Large intestine (tissue), 3 donors: ENCODE measurements at regions not wholly inside any gene's neighbourhood (a gene's known extent, or its start where the extent isn't known, plus 50 kb on each side); places are given as distances from the start of the nearest gene placed in this dataset.

ENCODE experiments used
- DNase-seq, 2 donors: peaks; one replicate each; pipeline versions ENCODE4 v3.0.0 to v3.0.0-alpha.2; 2013
- H3K27ac ChIP-seq: one replicate; pipeline ENCODE4 v1.5.1; 2013; ENCODE audit warnings: low read length
- H3K27me3 ChIP-seq: 2 replicates; pipeline ENCODE4 v1.6.1; 2013; ENCODE audit warnings: low read length; ENCODE audit not compliant: control insufficient read depth, insufficient read depth
- H3K36me3 ChIP-seq: 2 replicates; pipeline ENCODE4 v1.6.1; 2013; ENCODE audit warnings: low read length; ENCODE audit not compliant: control insufficient read depth, insufficient read depth
- H3K4me1 ChIP-seq: one replicate; pipeline ENCODE4 v1.6.1; 2013; ENCODE audit warnings: low read length; ENCODE audit not compliant: control insufficient read depth, insufficient read depth
- H3K4me3 ChIP-seq: one replicate; pipeline ENCODE4 v1.5.1; 2013; ENCODE audit warnings: low read length
- H3K9me3 ChIP-seq: one replicate; pipeline ENCODE4 v1.6.1; 2013; ENCODE audit warnings: mild to moderate bottlenecking, low read depth, low read length, moderate library complexity; ENCODE audit not compliant: control insufficient read depth
- WGBS: methylation state at CpG from one replicate; pipeline ENCODE4 v1.1.5; 2013; ENCODE audit warnings: low lambda C conversion rate; ENCODE audit not compliant: insufficient coverage; 5-methylcytosine and 5-hydroxymethylcytosine counted together

- peaks cover 2% of the 10 kb centered on the region for H3K27me3 ChIP-seq
- no peak overlapping the region for H3K27ac ChIP-seq
- H3K4me1 ChIP-seq = no peaks in the 10 kb centered on the region
- no peaks in the 10 kb centered on the region for H3K36me3 ChIP-seq
- no peak for DNase-seq
- no peak overlapping the region for H3K4me3 ChIP-seq
- no peaks in the 10 kb centered on the region for H3K9me3 ChIP-seq
- WGBS = no CpG with 5 or more reads among the region's 7 CpGs
Observed at GRCh38 chr11:11157185-11157584, 195.9 kb downstream of the CSNK2A3 start.

- no CpG with 5 or more reads among the region's 33 CpGs for WGBS
- DNase-seq = no peak
- H3K27me3 ChIP-seq = peaks cover 2% of the 10 kb centered on the region
Observed at GRCh38 chr11:11155962-11156815, 196.9 kb downstream of the CSNK2A3 start.

GRCh38 chr11:11152877-11153276 is 200.2 kb downstream of the CSNK2A3 start:
- Histone ChIP-seq H3K4me3 (no peak overlapping the region), H3K4me1 (no peaks in the 10 kb centered on the region), H3K27me3 (peaks cover 2% of the 10 kb centered on the region), H3K36me3 (no peaks in the 10 kb centered on the region), H3K27ac (no peak overlapping the region), H3K9me3 (no peaks in the 10 kb centered on the region)
- 100% methylated on average over 1 of the region's 4 CpGs for WGBS
- DNase-seq = no peak

More at GRCh38 chr11:11155962-11156815, 196.9 kb downstream of the CSNK2A3 start:
- H3K4me1 ChIP-seq = no peaks in the 10 kb centered on the region
- no peak overlapping the region for H3K27ac ChIP-seq
- no peaks in the 10 kb centered on the region for H3K9me3 ChIP-seq
- H3K36me3 ChIP-seq = no peaks in the 10 kb centered on the region
- no peak overlapping the region for H3K4me3 ChIP-seq

GRCh38 chr11:11149671-11150459 is 203.2 kb downstream of the CSNK2A3 start:
- no peak for DNase-seq
- WGBS = 100% methylated on average over 1 of the region's 8 CpGs
- no peak overlapping the region for H3K27ac ChIP-seq

GRCh38 chr11:11148596-11148995 is 204.5 kb downstream of the CSNK2A3 start:
- H3K27me3 ChIP-seq = no peaks in the 10 kb centered on the region
- no peak overlapping the region for H3K4me3 ChIP-seq
- H3K27ac ChIP-seq = no peak overlapping the region
- H3K9me3 ChIP-seq = no peaks in the 10 kb centered on the region
- no peaks in the 10 kb centered on the region for H3K36me3 ChIP-seq
- DNase-seq = no peak
- WGBS = no CpG with 5 or more reads among the region's 4 CpGs
- H3K4me1 ChIP-seq = no peaks in the 10 kb centered on the region

More at GRCh38 chr11:11149671-11150459, 203.2 kb downstream of the CSNK2A3 start:
- Histone ChIP-seq H3K4me3 (no peak overlapping the region), H3K4me1 (no peaks in the 10 kb centered on the region), H3K27me3 (peaks cover 2% of the 10 kb centered on the region), H3K36me3 (no peaks in the 10 kb centered on the region), H3K9me3 (no peaks in the 10 kb centered on the region)

- no peaks in the 10 kb centered on the region for H3K4me1 ChIP-seq
- no peak overlapping the region for H3K27ac ChIP-seq
- no peaks in the 10 kb centered on the region for H3K27me3 ChIP-seq
- H3K36me3 ChIP-seq = no peaks in the 10 kb centered on the region
- WGBS = no CpG with 5 or more reads among the region's 5 CpGs
- peak; percentile 23 to 61 for DNase-seq
- H3K9me3 ChIP-seq = no peaks in the 10 kb centered on the region
- H3K4me3 ChIP-seq = no peak overlapping the region
Observed at GRCh38 chr11:11148104-11148509, 204.9 kb downstream of the CSNK2A3 start.

- no peak for DNase-seq
- H3K4me1 ChIP-seq = no peaks in the 10 kb centered on the region
- H3K36me3 ChIP-seq = no peaks in the 10 kb centered on the region
- WGBS = no CpG with 5 or more reads among the region's 5 CpGs
- H3K9me3 ChIP-seq = no peaks in the 10 kb centered on the region
- no peak overlapping the region for H3K4me3 ChIP-seq
- no peaks in the 10 kb centered on the region for H3K27me3 ChIP-seq
- H3K27ac ChIP-seq = no peak overlapping the region
Observed at GRCh38 chr11:11146830-11147229, 206.2 kb downstream of the CSNK2A3 start.

GRCh38 chr11:11143849-11144248 is 209.2 kb downstream of the CSNK2A3 start:
- WGBS = 100% methylated on average over 1 of the region's 6 CpGs
- Histone ChIP-seq H3K27me3 (no peaks in the 10 kb centered on the region), H3K36me3 (no peaks in the 10 kb centered on the region), H3K27ac (no peak overlapping the region), H3K4me1 (no peaks in the 10 kb centered on the region), H3K9me3 (no peaks in the 10 kb centered on the region), H3K4me3 (no peak overlapping the region)
- DNase-seq = no peak

GRCh38 chr11:11142430-11142829 is 210.6 kb downstream of the CSNK2A3 start:
- 89% methylated on average over 3 of the region's 4 CpGs for WGBS
- no peaks in the 10 kb centered on the region for H3K4me1 ChIP-seq
- H3K27me3 ChIP-seq = no peaks in the 10 kb centered on the region
- H3K27ac ChIP-seq = no peak overlapping the region
- DNase-seq = no peak
- no peak overlapping the region for H3K4me3 ChIP-seq
- H3K36me3 ChIP-seq = no peaks in the 10 kb centered on the region
- H3K9me3 ChIP-seq = no peaks in the 10 kb centered on the region

GRCh38 chr11:11141065-11141464 is 212.0 kb downstream of the CSNK2A3 start:
- Histone ChIP-seq H3K27ac (no peak overlapping the region), H3K4me3 (no peak overlapping the region), H3K9me3 (no peaks in the 10 kb centered on the region), H3K36me3 (no peaks in the 10 kb centered on the region), H3K27me3 (no peaks in the 10 kb centered on the region), H3K4me1 (no peaks in the 10 kb centered on the region)
- WGBS = 100% methylated on average over 1 of the region's 1 CpG
- no peak for DNase-seq
